ENCODE measurements at regions not wholly inside any gene's neighbourhood (a gene's known extent, or its start where the extent isn't known, plus 50 kb on each side); places are given as distances from the start of the nearest gene placed in this dataset.

DNA sequence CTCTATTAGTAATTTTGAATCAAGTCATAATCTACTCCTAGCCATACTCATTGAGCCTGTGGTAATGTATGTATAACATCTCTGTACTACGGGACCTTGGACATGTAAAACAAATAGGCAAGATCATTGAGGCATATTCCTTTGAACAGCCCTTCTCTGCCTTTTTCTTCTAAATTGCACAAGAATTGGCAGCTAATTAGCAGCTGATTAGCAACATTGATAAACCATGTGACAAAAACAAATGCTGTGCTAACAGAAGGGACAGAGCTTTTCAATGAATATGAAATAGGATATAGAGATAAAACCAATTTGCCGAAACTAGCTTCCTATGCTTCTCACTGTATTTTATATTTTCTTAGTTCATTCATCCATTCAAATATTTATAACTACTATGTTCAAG, 1474.2 kb downstream of the FAM181B start:
- FAIRE-seq: no peak
- in situ Hi-C loops (cut with HindIII; ENCODE audit: extremely low pct_ligation_motif_present, low pct_unique_long_range_greater_than_20kb): no loop called here
- intact Hi-C loops (cut with micrococcal nuclease; ENCODE audit: unreplicated experiment): no loop called here
- TF ChIP-seq, protein P1, sequence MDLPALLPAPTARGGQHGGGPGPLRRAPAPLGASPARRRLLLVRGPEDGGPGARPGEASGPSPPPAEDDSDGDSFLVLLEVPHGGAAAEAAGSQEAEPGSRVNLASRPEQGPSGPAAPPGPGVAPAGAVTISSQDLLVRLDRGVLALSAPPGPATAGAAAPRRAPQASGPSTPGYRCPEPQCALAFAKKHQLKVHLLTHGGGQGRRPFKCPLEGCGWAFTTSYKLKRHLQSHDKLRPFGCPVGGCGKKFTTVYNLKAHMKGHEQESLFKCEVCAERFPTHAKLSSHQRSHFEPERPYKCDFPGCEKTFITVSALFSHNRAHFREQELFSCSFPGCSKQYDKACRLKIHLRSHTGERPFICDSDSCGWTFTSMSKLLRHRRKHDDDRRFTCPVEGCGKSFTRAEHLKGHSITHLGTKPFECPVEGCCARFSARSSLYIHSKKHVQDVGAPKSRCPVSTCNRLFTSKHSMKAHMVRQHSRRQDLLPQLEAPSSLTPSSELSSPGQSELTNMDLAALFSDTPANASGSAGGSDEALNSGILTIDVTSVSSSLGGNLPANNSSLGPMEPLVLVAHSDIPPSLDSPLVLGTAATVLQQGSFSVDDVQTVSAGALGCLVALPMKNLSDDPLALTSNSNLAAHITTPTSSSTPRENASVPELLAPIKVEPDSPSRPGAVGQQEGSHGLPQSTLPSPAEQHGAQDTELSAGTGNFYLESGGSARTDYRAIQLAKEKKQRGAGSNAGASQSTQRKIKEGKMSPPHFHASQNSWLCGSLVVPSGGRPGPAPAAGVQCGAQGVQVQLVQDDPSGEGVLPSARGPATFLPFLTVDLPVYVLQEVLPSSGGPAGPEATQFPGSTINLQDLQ (CRISPR knock-in tag; IDR thresholded peaks at IDR 0.05): no peak
- no peak for TF ChIP-seq JUND (CRISPR knock-in tag; IDR thresholded peaks at IDR 0.05)
- no peak for TF ChIP-seq PLRG1 (conservative IDR thresholded peaks at IDR 0.05)
- TF ChIP-seq, protein P2, sequence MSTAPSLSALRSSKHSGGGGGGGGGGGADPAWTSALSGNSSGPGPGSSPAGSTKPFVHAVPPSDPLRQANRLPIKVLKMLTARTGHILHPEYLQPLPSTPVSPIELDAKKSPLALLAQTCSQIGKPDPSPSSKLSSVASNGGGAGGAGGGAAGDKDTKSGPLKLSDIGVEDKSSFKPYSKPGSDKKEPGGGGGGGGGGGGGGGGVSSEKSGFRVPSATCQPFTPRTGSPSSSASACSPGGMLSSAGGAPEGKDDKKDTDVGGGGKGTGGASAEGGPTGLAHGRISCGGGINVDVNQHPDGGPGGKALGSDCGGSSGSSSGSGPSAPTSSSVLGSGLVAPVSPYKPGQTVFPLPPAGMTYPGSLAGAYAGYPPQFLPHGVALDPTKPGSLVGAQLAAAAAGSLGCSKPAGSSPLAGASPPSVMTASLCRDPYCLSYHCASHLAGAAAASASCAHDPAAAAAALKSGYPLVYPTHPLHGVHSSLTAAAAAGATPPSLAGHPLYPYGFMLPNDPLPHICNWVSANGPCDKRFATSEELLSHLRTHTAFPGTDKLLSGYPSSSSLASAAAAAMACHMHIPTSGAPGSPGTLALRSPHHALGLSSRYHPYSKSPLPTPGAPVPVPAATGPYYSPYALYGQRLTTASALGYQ (CRISPR knock-in tag; IDR thresholded peaks at IDR 0.05): no peak
- no peak for TF ChIP-seq ZBTB7B (CRISPR knock-in tag; IDR thresholded peaks at IDR 0.05)
- TF ChIP-seq SMAD9 (CRISPR knock-in tag; IDR thresholded peaks at IDR 0.05): no peak
- TF ChIP-seq HHEX (CRISPR knock-in tag; IDR thresholded peaks at IDR 0.05): no peak
- TF ChIP-seq, protein P3, sequence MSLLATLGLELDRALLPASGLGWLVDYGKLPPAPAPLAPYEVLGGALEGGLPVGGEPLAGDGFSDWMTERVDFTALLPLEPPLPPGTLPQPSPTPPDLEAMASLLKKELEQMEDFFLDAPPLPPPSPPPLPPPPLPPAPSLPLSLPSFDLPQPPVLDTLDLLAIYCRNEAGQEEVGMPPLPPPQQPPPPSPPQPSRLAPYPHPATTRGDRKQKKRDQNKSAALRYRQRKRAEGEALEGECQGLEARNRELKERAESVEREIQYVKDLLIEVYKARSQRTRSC (CRISPR knock-in tag; IDR thresholded peaks at IDR 0.05; ENCODE audit: low read depth): no peak
- TF ChIP-seq TEAD3 (CRISPR knock-in tag; optimal IDR thresholded peaks at IDR 0.05; ENCODE audit: borderline replicate concordance): no peak
- TF ChIP-seq, protein P4, sequence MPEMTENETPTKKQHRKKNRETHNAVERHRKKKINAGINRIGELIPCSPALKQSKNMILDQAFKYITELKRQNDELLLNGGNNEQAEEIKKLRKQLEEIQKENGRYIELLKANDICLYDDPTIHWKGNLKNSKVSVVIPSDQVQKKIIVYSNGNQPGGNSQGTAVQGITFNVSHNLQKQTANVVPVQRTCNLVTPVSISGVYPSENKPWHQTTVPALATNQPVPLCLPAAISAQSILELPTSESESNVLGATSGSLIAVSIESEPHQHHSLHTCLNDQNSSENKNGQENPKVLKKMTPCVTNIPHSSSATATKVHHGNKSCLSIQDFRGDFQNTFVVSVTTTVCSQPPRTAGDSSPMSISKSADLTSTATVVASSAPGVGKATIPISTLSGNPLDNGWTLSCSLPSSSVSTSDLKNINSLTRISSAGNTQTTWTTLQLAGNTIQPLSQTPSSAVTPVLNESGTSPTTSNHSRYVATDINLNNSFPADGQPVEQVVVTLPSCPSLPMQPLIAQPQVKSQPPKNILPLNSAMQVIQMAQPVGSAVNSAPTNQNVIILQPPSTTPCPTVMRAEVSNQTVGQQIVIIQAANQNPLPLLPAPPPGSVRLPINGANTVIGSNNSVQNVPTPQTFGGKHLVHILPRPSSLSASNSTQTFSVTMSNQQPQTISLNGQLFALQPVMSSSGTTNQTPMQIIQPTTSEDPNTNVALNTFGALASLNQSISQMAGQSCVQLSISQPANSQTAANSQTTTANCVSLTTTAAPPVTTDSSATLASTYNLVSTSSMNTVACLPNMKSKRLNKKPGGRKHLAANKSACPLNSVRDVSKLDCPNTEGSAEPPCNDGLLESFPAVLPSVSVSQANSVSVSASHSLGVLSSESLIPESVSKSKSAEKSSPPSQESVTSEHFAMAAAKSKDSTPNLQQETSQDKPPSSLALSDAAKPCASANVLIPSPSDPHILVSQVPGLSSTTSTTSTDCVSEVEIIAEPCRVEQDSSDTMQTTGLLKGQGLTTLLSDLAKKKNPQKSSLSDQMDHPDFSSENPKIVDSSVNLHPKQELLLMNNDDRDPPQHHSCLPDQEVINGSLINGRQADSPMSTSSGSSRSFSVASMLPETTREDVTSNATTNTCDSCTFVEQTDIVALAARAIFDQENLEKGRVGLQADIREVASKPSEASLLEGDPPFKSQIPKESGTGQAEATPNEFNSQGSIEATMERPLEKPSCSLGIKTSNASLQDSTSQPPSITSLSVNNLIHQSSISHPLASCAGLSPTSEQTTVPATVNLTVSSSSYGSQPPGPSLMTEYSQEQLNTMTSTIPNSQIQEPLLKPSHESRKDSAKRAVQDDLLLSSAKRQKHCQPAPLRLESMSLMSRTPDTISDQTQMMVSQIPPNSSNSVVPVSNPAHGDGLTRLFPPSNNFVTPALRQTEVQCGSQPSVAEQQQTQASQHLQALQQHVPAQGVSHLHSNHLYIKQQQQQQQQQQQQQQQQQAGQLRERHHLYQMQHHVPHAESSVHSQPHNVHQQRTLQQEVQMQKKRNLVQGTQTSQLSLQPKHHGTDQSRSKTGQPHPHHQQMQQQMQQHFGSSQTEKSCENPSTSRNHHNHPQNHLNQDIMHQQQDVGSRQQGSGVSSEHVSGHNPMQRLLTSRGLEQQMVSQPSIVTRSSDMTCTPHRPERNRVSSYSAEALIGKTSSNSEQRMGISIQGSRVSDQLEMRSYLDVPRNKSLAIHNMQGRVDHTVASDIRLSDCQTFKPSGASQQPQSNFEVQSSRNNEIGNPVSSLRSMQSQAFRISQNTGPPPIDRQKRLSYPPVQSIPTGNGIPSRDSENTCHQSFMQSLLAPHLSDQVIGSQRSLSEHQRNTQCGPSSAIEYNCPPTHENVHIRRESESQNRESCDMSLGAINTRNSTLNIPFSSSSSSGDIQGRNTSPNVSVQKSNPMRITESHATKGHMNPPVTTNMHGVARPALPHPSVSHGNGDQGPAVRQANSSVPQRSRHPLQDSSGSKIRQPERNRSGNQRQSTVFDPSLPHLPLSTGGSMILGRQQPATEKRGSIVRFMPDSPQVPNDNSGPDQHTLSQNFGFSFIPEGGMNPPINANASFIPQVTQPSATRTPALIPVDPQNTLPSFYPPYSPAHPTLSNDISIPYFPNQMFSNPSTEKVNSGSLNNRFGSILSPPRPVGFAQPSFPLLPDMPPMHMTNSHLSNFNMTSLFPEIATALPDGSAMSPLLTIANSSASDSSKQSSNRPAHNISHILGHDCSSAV (CRISPR knock-in tag; IDR thresholded peaks at IDR 0.05; ENCODE audit: borderline replicate concordance): no peak
- no peak for TF ChIP-seq PCBP1 (IDR thresholded peaks at IDR 0.05; ENCODE audit: borderline replicate concordance, low read depth, low read length)
- TF ChIP-seq SALL2 (CRISPR knock-in tag; IDR thresholded peaks at IDR 0.05): no peak
- no peak for TF ChIP-seq ATF1 (CRISPR knock-in tag; IDR thresholded peaks at IDR 0.05)
- no peak for TF ChIP-seq ZNF138 (CRISPR knock-in tag; IDR thresholded peaks at IDR 0.05; ENCODE audit: low read depth)

More for the DNA sequence above, 1474.2 kb downstream of the FAM181B start:
- Histone ChIP-seq H3K9ac (ENCODE audit: insufficient read depth, low read depth, low read length) (no peak overlapping the region), H3K4me1 (ENCODE audit: insufficient read depth, low read length) (no peaks in the 10 kb centered on the region), H3K4me2 (ENCODE audit: low read depth, low read length) (no peak overlapping the region), H2AFZ (ENCODE audit: low read length) (no peak overlapping the region), H3K27me3 (ENCODE audit: control insufficient read depth in 1 of 2, insufficient read depth in 2 of 2, low read length in 2 of 2) (no peaks in the 10 kb centered on the region), H3K27ac (ENCODE audit: extremely low read length, insufficient read depth, low read length) (no peak overlapping the region), H4K20me1 (ENCODE audit: insufficient read depth, low read length) (no peaks in the 10 kb centered on the region), H3K79me2 (ENCODE audit: insufficient read depth, low read length) (no peaks in the 10 kb centered on the region), H3K4me3 (replicated peaks in 1 of 3; ENCODE audit: insufficient read depth in 1 of 3, low read depth in 2 of 3, low read length in 3 of 3) (no peak overlapping the region), H3K36me3 (replicated peaks in 1 of 2; ENCODE audit: control insufficient read depth in 1 of 2, insufficient read depth in 2 of 2, low read length in 2 of 2) (no peaks in the 10 kb centered on the region), H3K9me3 (ENCODE audit: low read length) (no peaks in the 10 kb centered on the region)
- no TSS peak for BruUV-seq (replicated peaks)
- 4% methylated on average over 2 of the region's 2 CpGs for WGBS (ENCODE audit: low lambda C conversion rate)
- DNase-seq (ENCODE audit: low spot score) (no peak), ATAC-seq (no peak)
- ChIA-PET CTCF (ENCODE audit: low intra/inter-chr PET ratio, low total read pairs) (no interaction called here), POLR2A (no interaction called here)
